GM18519 (cell line): ENCODE measurements at regions not wholly inside any gene's neighbourhood (a gene's known extent, or its start where the extent isn't known, plus 50 kb on each side); places are given as distances from the start of the nearest gene placed in this dataset.

Experiments used
- ATAC-seq: cut with Tn5 transposase; IDR thresholded peaks from one replicate; pipeline ENCODE4 v1.9.1; 2021; ENCODE audit warnings: mild to moderate bottlenecking, moderate library complexity; ENCODE audit not compliant: unreplicated experiment, low FRiP score

DNA sequence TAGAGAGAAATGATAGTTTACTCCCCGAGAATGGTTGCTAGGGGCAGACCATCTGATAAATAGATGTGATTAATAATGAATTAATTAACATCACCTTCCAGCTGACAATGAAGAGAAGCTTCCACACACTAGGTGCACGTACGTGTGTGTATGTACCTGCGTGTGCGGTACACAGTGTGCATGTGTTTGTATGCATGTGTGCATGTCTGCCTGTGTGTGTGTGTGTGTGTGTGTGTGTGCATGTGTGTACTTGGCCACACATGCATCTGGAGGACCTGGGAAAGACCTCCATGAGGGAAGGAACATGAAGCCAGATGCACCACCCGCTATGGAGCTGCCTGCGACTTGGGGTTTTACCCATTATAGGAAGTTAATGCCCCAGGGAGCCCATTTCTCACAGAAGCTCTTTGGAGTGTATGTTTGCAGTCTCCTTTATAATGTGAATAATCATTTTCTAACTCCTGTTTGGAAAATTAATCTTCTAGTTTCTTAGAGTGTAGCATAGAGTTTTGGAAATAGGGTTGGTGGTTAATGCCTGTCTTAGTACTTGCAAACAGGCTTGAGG lies 229.1 kb downstream of the ENGASE start:
- ATAC-seq: no peak

GRCh38 chr17:79301469-79301868 lies 226.8 kb downstream of the ENGASE start:
- no peak for ATAC-seq

DNA sequence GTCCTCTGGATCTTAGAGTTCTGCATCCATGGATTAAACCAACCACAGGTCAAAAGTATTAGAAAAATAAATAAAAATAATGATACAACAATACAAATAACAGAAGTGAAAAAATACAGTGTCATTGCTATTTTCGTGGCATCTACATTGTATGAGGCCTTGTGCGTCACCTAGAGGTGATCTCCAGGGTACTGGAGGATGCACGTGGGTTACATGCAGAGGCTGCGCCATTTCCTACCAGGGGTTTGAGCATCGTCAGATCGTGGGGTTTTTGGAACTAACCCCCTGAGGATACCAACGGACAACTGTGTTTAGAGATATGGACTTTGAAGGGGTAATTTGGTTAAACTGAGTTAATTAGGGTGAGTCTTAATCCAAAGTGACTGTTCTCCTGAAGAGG lies 224.7 kb downstream of the ENGASE start:
- ATAC-seq: no peak

- ATAC-seq: no peak
Measured at GRCh38 chr17:79298799-79299198, 224.2 kb downstream of the ENGASE start.

- ATAC-seq: no peak
Measured at GRCh38 chr17:79296243-79296642, 221.6 kb downstream of the ENGASE start.

GRCh38 chr17:79295307-79295706 lies 220.7 kb downstream of the ENGASE start:
- no peak for ATAC-seq

DNA sequence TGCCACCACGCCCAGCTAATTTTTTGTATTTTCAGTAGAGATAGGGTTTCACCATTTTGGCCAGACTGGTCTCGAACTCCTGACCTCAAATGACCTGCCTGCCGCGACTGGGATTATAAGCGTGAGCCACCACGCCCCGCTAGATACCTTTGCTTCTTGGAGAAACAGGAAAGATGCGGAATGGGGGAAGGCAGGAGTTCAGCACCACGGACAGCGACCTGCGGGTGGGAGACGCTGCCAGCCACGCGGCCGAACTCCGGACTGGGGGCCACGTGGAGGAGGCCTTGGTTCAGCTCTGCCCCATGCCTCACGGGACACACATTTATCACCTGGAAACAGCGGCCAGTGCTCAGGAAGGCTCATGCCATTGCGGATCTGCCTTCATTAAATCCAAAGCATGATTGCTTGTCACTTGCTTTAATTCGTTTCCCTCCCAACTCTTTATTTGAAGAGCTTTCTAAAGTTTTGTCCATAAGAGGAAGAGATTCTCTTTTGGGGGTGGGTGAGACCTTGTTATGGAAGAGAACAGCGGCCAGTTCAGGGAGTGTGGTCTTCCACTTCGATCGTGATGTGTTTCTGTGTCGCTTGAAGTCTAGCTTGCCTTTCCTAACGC lies 219.9 kb downstream of the ENGASE start:
- ATAC-seq: no peak

GRCh38 chr17:79292501-79292900 lies 217.9 kb downstream of the ENGASE start:
- no peak for ATAC-seq

- no peak for ATAC-seq
Measured at GRCh38 chr17:79291391-79291790, 216.8 kb downstream of the ENGASE start.

- ATAC-seq: no peak
Measured at GRCh38 chr17:79290726-79291125, 216.1 kb downstream of the ENGASE start.

DNA sequence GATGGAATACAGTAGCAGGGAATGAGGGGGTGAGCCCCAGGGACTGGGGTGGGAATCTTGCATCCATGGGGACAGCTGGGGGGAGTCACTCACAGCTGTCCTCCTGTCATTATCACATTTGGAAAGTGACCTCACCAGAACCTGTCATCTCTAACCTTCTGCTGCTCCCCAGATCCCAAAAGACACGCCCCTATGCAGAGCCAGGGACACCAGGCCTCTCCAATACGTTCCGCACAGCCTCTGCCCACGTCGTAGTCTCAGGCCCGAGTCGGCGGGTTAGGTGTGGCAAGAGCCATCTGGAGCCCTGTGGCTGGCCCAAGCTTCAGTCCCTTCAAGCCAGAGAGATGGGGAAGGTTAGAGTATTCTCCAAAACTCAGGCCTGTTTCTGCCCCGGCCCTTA lies 214.3 kb downstream of the ENGASE start:
- ATAC-seq: no peak

DNA sequence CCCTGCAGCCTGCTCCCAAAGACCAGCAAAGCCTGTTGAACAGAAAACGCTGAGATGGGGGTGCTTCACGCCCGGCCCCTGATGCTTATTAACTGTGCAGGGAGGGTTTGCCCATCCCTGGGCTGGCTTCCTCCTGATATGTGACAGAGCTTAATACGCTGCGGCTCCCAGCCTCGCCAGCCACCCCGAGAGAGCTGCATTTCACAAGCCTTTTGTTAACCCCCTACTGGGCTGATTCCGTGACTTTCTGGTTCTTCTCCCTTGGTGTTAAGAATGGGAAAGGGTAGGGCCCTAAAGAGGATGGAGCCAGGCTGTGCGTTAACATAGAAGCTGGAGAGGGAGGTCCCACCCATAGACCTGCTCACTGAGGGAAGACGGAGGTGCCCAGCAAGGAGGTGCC lies 211.8 kb downstream of the ENGASE start:
- ATAC-seq: no peak

GRCh38 chr17:79285973-79286372 lies 211.3 kb downstream of the ENGASE start:
- no peak for ATAC-seq

GRCh38 chr17:79282294-79282693 lies 207.7 kb downstream of the ENGASE start:
- ATAC-seq: no peak

- ATAC-seq: no peak
Measured at GRCh38 chr17:79281803-79282202, 207.2 kb downstream of the ENGASE start.

DNA sequence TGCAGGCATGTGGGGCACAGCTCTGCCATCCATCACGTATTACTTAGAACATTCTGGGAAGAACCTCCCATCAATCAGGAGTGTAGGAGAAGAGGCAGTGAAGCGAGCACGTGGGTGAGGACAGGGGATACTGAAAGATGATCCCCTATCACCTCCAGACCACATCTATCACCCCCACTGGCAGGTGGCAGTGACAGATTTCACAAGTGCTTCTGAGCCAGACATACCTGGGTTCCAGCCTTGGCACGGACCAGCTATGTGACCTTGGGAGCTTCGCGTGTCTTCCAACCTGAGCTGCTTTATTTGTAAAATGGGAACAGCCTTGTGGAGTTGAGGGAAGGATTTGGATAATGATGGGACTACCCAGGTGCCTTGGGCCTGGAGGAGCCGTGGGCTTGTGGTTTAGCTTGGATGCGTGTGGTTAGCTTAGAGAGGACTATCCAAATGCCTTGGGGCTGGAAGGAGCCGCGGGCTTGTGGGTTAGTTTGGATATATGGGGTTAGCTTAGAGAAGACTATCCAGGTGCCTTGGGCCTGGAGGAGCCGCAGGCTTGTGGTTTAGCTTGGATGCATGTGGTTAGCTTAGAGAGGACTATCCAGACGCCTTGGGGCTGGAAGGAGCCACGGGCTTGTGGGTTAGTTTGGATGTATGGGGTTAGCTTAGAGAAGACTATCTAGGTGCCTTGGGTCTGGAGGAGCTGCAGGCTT lies 206.4 kb downstream of the ENGASE start:
- ATAC-seq: no peak

GRCh38 chr17:79280010-79280409 lies 205.4 kb downstream of the ENGASE start:
- no peak for ATAC-seq

DNA sequence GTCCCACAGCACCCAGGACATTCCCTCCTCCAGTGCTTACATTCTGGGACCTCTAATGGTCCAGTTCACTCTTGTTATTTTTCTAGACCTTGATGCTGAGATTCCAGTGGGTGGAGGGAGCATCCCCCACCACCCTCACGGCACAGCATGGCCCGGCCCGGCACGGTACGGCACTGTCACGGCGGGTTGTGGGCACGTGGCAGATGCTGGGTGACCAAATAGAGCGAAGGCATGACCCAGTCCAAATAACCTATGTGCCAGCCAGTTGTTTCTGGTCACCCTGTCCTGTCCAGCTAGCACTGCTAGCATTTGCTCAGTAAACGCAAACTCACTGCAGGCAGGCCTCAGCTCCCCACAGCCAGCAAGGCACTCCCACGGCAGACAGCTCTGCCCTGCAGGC lies 204.7 kb downstream of the ENGASE start:
- no peak for ATAC-seq

DNA sequence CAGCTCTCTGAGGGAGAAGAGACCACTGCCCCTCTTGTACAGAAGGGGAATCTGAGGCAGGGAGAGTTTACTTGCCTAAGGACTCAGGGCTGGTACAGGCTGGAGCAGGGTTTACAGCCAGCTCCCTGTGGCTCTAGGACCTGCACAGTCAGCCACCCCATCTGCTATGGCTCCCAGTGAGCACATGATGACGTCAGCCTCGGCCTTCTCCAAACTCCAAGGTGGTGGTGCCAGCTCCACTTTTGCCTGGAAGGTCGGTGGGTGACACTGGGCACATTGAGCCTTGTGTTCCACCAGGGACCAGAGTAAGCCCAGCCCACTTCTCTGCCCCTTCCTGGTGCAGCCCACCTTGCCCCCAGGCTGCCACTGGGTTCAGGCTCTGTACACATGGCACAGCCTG lies 202.2 kb downstream of the ENGASE start:
- no peak for ATAC-seq

- ATAC-seq: no peak
Measured at GRCh38 chr17:79273660-79274059, 199.0 kb downstream of the ENGASE start.

DNA sequence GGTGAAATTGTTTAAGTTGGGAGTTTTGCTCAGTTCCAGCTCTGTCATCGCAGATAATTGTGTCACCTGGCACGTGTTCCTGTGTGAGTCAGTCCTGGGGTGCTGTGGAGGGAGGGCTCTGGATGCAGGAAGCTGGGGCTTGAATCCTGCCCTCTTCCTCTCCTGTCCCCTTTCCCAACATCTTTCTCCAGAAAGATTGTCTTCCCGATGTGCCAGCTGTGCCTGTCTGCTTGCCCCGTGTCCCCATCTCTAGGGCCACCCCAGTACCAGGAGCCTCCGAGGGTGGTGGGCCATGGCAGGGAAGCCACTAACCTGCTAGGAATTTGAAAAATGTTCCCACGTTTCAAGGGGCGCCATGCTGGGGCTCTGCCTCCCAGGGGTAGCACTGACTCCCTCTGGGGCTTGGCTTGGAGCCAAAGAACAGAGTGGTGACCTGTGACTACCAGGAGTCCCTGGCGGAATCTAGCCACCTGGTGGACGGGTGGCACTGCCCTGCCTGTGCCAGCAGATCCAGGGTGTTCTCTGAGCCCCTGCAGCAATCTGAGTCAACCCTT lies 198.1 kb downstream of the ENGASE start:
- no peak for ATAC-seq

- no peak for ATAC-seq
Measured at GRCh38 chr17:79272220-79272619, 197.6 kb downstream of the ENGASE start.
